ENCODE measurements at regions not wholly inside any gene's neighbourhood (a gene's known extent, or its start where the extent isn't known, plus 50 kb on each side); places are given as distances from the start of the nearest gene placed in this dataset.

- TF ChIP-seq EZH2 (IDR thresholded peaks at IDR 0.05; ENCODE audit: low read depth, unreplicated experiment): no peak
- TF ChIP-seq REST (IDR thresholded peaks at IDR 0.05; ENCODE audit: unreplicated experiment): no peak
- TF ChIP-seq CTCF (conservative IDR thresholded peaks at IDR 0.05; ENCODE audit: low read depth in 2 of 2): no peak
- no peak for TF ChIP-seq POLR2AphosphoS5 (IDR thresholded peaks at IDR 0.05; ENCODE audit: low read depth)
- no peak for TF ChIP-seq EZH2phosphoT487 (IDR thresholded peaks at IDR 0.05; ENCODE audit: unreplicated experiment)
- TF ChIP-seq CREB1 (CRISPR knock-in tag; IDR thresholded peaks at IDR 0.05; ENCODE audit: low read depth): no peak
- no peak for TF ChIP-seq NANOG (IDR thresholded peaks at IDR 0.05; ENCODE audit: borderline replicate concordance)
- TF ChIP-seq STAT1 (IDR thresholded peaks at IDR 0.05; ENCODE audit: unreplicated experiment): no peak
These were observed 2712.2 kb upstream of the PCDH20 start for GRCh38 chr13:64127856-64128255.

Measured in GM23338 (cell line).